NCI-H2227 treated with DMSO at 0.1 percent for 48 hours (cell line): ENCODE measurements at regions not wholly inside any gene's neighbourhood (a gene's known extent, or its start where the extent isn't known, plus 50 kb on each side); places are given as distances from the start of the nearest gene placed in this dataset.

Experiments
- DNase-seq: peaks from one replicate; lab custom pipeline; 2025; lab: John Stamatoyannopoulos, UW

DNA sequence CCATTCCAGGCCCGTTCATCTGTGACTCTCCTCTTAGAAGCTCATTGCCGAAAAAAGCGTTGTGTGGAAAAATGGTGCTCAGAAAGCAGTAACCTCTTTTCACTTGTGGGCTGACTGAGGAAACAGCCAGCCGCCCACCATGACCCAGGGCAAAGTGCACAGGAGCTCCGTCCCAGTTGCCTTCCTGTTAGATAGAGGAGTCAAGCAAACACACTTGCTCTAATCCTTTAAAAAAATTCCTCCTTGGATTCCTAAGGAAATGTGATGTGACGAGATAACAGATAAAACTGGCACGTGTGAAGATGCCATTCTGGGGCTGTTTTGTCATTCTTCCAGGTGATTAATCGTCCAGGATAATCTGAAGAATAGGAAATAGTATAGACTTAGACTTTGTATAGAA lies 396.8 kb upstream of the DDHD1 start:
- no peak for DNase-seq

DNA sequence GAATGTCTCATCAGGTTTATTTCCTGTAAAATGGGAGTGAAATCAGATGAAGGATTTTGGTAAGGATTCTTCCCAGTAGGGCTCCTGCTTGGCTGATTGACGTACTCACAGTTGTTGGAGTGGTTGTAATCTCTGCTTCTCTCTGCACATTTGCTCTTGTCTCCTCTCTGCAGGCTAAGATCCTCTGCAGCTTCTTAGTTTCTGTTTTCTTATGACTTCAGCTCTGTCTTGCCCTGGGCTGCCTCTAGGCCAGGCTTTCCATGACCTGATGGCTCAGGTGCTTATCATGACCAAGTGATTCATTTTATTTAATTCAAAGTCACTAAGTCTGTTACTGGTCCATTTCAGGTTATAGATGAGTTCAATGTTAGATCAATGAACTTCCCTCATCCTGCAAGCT lies 394.5 kb upstream of the DDHD1 start:
- no peak for DNase-seq

DNA sequence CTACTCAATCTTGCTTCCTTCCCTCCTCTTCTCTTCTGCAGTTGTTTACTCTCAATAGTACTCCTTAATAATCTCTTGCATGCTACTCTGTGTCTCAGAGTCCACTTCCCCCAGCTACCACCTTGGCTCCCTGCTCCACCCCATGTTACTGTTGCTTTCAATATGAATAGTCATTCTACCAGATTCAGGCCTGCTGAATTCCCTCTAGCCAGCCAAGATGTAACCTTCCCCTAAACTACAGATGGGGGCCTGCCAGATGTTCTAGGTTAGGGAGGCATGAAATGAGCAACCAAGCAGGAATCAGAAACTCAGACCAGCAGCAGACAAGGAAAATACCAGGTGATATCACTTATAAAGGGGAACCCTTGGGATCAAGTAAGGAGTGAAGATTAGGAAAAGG lies 392.1 kb upstream of the DDHD1 start:
- DNase-seq, result no peak

DNA sequence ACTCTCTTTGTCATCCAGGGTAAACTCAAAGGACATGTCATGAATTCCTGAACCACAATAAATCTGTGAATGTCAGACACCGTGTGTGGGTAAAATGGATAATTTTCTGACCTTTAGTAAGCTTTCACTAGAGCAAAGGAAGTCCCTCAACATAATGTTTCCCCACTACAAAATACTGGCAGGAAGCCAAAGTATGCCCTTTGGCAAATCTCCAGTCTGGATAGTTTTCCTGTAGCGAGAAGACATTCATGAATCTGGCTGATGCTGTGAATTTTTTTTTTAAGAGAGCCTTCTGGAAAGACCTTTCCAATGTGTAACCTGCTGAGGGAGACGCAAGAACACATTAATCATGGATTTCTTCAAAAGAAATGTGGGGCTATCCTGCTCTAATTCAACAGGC lies 389.6 kb upstream of the DDHD1 start:
- DNase-seq, result no peak

DNA sequence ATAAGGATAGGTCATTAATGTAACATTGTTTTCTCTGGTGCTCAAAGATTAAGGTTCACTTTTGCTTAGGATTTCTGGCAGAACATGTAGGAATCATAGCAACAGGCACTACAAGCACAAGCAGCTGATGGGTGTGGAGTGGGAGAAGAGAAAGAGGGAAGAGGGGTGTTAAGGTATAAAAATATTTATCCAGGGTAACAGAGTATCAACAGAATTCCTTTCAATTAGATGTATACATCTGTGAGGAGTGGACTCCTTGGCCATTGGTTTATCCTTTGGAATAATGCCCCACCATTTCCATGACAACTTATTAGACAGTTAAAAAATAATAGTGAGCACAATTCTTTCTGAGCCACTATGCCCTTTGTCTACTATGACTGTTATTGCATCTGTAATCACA lies 388.3 kb upstream of the DDHD1 start:
- no peak for DNase-seq

DNA sequence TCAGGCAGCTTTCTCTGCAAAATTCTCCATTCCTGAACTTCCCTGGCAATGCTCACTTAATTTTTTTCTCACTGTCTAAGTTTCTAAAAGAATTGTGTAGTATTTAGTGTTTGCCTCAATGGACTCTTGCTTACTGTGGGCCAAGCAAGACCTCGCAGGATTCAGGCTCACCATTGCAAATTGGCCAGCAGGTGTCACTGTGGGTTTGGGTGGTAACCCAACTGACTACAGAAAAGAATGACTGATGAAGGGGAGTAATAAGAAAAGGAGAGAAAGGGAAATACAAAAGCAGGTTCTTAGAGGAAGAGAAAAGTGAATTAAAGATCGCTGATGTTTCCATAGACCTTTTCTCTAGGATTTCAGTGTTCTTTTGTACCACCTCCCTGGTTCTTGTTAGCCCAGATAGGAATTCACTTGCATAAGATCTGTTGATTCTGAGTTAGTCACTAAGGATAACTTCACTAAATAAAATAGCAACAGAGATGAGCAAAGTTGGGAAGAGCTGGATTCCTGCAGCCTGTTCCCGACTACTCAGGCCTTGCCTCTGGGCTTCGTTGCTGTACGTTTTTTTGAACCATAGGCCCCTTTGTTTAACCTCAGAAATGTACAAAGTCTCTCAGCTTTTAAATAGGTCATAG lies 386.5 kb upstream of the DDHD1 start:
- DNase-seq, result no peak

DNA sequence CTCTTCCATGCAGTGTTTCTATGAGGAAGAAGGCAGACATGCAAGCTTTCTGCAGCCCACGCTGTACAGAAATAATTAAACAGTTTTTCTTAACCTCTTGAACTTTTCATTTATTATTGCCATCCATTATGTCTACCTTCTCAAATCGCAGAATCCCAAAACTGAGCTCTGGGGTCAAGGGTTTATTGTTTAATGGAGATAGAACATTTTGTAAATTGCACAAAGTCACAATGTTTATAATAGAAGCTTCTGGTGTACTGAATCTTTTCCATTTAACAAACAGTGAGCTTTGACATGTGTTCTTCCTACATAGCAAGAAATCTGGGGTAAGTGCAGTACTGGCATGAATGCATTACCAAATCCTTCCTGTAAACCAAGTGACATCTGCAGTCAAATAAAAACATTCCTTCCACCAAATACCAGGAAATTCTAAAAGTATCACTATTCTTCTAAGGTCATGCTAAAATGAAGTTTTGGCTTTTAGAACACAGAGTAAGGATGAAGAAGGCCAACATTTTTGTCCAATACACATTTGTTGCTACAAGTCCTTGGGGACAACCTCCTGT lies 385.3 kb upstream of the DDHD1 start:
- DNase-seq, result no peak

DNA sequence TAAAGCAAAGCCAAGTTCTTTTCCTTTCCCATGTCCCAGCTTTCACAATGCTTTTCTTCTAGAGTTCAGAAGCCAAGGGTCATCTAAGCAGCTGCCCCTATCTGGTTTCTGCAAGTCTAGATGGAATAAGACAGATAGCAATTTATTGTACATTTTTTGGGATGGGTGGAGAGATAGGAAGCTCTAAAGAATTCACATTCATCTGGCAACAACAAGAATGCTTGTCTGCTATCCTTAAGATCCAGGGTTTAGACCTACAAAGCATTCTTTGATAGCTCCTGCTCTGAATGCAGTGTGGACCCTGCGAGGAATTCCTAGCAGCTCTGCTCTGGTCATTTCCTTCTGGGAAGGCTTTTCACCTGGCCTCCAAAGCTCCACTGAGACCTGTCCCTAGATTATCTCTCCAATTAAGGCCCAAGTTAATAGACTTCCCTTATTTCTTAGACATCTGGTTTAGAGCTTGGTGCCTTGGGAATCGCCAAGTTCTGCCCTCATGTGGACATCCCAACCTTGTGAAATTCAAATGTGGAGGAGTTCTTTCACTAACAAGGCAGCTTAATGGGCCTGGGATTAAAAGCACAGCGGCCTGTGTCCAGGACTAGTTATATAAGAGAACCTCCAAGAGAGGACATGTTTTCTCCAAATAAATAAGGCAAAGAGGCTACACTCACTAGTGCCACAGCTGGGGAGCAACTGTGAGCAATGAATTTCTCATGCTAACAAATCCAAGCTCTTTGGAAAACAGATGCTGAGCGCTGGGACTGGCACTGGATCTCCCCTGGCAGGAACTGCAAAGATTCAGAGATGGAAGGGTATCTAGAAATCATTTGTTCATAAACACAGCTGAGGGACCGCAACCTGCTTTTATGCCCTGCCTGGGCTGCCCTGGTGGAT lies 384.5 kb upstream of the DDHD1 start:
- no peak for DNase-seq

DNA sequence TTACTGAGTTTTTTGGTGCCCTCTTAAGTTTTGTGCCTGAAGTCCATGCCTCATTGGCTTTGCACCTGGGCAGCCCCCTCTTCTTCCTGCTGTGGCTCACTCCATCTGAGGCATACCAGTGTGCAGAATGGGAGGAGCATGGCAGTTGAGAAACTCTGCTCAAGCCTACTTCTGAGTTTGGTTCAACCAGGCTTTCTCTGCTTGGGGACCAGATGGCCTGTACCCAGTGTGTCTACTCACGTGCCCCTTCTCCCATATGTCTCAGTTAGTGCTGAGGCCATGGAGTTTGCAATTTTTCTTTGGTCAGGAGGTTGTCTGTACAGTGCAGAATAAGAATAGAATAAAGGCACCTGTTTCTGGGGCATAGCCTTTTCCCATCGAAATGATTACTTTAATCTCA lies 383.3 kb upstream of the DDHD1 start:
- no peak for DNase-seq

DNA sequence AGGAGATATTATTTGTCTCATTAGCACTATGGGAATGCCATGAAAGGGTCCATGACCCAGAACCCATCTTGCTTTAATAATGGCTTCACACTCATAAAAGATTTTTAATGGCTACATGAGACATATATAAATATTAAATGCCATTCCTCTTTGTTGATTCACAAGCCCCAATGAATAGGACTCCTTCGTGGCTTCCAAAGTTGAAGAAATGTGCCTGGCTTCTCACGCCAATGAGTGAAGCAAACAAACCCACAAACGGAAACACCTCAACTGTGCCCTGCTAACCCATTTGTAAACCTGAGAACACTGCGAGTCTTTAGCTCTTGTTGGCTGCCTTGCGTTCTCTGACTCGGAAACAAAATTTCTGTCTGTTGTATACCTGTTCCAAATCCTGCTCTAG lies 381.7 kb upstream of the DDHD1 start:
- DNase-seq, result no peak

DNA sequence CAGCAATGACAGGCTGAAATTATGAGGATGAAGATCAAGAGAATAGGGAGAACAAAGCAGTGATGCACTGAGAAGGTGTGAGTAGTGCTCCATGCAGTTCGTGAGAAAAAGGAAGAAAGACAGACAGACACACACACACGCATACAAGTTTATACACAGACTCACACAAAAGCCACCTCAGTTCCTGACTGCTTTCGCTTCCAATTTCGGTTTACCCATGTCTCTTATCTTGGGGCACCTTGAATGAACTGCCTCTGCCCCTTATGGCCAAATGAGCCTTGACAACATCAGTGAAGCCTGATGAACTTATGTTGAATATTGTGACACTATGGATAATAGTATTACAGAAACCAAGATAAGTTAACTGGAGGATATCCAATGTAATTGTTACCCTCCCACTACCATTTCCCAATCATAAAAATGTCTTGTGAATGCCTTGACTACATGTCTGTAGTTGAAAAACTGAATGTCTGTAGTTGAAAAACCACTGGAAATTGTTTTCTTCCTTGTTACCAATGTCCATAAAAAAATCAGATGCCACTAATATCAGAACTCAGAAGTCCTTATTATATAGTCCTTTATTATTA lies 380.4 kb upstream of the DDHD1 start:
- no peak for DNase-seq

DNA sequence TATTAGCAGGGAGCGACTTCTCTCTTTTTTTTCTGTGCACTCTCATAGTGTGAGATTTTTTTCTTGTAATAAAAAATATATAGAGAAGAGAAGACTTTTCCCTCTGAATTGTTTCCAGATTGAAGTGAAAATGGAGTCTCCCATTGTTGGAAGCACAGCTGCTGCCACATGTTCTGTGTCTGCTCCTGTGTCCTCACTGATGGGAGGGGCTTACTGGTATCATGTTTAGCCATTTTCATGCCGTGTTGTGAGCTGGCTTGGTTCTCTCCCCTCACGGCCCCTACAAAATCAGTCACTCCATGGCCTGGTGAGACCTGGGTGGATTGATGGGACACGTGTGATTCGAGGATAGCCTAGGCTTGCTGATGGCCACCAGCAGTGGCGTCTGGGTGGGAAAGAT lies 379.7 kb upstream of the DDHD1 start:
- no peak for DNase-seq

DNA sequence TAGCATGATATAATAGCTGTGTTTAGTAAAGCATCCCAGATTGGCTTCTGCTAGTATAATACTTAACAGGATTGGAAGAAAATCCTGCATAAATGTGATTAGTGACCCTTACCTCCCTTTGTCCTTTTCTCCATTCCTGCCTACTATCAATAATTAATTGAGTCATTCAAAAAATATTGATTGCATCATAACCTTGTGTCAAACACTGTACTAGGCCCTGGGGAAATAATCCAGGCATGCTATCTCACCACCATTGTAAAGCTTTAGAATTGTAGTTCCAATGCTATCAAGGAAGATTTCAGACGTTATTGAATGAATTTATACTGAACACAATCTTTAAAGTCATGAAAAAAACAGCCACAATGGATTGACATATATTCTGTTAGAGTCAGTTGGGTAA lies 378.6 kb upstream of the DDHD1 start:
- no peak for DNase-seq

DNA sequence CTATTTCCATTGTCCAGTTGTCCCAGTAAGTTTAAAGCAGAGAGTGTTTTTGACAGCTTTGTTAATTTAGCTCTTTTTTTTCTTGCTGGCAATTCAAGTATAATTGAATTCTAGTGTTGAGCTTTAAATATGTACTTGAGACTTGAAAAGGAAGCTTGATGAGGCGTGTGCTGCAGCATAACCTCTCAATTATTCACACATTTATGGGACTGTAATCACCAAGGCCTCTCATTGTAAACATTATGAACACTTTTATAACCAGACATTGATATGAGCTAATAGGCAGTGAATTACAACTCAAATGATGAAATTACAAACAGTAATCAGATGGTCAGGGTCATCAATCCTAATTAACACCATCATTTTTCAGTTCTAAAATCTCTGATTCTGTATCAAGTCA lies 378.0 kb upstream of the DDHD1 start:
- DNase-seq, result no peak

DNA sequence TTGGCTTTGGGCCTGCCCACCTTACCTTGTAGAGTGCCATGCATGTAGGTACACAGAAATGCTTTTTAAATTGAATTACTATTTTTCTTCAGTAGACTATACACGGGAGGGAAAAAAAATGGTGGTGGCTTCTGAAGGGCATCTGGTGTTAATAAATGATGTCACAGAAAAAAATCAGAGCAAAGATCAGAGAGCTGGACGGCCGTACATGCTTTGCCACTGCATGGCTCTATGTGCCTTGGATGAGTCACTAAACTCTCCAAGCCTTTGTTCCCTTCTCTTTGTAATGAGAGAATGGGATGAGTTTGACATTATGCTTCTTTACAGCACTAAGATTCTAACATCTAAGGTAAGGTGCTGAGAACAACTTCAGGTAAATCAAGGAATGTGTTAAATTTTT lies 376.4 kb upstream of the DDHD1 start:
- no peak for DNase-seq

DNA sequence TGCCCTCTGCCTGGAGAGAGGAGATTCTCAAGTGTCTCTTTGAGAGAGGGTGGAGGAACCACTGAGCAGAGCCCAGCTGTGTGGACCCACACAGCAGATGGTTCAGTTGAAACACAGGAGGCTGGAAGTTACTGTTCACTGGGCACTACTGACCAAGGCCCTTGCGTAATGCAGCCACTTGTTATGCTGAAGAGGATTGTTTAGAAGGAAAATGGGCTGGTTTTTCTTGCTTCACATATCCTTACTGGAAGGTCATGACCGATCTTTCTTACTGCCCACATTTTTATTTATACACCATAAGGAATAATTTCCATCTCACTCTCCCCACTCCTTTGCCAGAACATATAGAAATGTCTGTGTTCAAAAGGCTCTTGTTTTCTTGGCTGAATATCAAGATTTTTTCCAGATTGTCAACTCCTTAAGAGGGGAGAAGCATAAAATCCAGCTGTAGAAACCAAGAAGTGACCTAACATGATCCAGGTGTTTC lies 375.1 kb upstream of the DDHD1 start:
- no peak for DNase-seq

DNA sequence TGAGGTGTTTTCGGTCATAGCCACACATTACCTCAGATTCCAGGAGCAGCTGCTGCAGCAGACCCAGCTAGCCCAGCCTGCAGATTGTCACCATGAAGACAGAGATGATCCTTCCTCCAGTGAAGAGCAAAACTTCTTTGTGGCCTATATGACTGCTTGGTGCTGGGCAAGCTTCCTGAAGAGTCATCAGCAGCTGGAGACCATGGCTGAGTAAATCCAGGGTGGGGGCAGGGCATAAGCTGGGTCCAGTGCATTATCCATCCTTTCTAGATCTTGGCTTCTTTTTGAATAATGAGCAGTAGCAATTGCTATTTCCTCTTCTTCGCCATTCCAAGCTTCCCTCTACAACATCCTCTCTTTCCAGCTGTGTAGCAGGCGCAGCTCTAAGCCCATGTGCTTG lies 373.1 kb upstream of the DDHD1 start:
- DNase-seq, result no peak

DNA sequence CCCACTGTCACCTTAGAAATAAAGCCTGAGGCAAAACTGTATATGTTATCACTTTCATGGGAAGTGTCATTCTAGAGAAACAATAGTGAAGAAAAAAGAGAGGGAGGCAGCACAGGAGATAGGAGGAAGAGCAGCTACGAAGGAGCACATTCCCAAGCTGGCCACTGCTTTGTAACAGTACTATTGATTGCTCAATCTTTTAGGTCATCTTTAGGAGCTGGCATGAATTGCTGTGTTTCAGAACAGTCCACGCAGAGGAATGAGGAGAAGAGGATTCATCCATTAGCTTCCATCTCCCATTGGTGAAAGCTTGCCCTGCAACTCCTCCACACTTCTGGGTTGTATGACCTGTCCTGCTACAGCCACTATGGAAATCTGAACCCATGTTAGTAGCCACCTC lies 372.5 kb upstream of the DDHD1 start:
- no peak for DNase-seq

DNA sequence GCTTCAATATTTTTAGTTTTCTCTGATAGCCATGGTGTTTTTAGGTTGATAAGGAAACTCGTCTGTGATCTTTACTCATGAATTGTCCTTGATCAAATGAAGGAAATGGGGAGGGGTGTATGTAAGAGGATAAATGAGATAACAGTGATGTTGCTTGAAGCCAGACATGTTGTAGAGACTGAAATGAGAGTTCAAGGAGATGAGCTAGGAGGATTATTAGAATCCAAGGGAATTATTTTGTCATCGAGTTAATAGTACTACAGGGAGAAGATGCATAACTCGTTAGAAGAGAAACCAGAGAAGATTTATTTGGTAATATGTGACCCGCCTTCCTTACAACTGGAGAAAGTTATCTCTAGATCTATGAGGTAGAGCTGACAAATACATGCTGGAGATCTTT lies 371.3 kb upstream of the DDHD1 start:
- no peak for DNase-seq

DNA sequence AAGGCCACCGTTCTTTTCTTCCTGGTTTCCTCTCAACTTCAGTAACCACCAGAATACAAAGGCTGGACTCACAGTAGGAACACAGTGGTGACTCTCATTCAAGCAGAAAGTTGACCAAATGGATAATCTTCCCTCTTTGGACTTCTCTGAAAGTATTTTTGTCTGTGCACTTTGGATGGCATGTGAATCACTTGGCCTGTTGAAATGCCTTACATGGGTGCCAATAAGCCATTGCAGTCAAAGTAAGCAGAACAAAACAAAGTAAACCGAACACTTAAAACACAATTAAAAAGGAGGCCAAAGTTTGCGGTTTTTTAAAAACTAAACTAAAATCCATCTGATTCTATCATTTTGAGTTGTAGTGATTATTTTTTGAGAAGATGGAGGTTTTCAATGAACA lies 370.1 kb upstream of the DDHD1 start:
- no peak for DNase-seq

DNA sequence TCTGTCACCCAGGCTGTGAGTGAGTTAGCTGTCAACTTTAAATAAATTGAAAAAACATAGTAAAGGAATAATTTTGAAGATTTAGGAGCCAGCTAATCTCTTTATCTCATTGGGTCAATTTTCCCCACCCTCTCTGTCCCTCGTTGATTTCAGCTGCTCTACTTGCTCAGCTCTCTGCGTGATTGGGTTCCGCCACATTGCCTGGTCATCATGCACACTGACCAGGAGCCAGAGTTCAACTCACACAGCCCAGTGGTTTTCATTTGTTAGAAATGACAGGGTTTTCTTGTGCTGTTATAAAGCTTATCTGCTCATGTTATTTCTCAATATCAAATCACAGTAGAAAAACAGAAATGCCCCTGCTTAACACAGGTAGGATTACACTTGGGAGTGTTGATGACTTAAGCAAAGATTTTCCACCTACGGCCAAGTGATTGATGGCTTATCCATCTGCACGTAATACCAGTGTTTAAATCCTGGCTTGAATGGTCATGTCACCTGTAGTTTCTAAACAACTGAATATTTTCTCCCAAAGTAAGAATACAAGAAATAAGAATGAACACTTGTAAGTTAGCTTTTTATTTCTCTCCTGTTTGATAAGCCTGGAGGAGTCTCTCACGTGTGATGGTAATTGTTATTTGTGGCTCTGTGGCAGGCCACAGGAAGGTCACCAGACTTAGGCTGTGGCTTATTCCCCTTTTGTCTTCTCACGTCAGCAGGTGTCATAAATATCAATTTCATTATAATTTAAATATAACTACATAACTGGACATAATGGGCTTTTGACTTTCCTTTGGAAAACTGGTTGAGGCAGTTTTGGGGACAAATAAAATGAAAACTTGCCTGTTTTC lies 367.2 kb upstream of the DDHD1 start:
- no peak for DNase-seq

DNA sequence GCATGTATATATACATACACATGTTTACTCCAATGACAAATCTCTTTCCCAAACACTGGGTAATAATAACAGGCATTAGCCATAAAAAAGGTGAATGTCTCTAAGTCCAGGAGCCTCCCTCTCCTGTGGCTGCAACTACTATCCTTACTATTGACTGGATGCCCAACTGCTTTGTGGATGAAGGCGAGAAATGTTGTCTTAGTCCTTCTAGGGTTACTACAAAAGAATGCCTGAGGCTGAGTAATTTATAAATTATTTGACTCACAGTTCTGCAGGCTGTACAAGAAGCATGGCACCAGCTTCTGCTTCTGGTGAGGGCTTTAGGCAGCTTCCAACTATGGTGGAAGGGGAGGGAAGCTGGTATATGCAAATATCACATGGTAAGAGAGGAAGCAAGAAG lies 366.0 kb upstream of the DDHD1 start:
- no peak for DNase-seq
